Stimulated activated CD8-positive, alpha-beta memory T cell treated with anti-CD3 and anti-CD28 coated beads, Interleukin-15, amount 100 ng/mL, for 24 hours (primary cell): ENCODE measurements at regions not wholly inside any gene's neighbourhood (a gene's known extent, or its start where the extent isn't known, plus 50 kb on each side); places are given as distances from the start of the nearest gene placed in this dataset.

Experiments
- DNase-seq: peaks from one replicate; pipeline ENCODE4 v3.0.0-alpha.2; 2020; ENCODE audit warnings: low read depth

DNA sequence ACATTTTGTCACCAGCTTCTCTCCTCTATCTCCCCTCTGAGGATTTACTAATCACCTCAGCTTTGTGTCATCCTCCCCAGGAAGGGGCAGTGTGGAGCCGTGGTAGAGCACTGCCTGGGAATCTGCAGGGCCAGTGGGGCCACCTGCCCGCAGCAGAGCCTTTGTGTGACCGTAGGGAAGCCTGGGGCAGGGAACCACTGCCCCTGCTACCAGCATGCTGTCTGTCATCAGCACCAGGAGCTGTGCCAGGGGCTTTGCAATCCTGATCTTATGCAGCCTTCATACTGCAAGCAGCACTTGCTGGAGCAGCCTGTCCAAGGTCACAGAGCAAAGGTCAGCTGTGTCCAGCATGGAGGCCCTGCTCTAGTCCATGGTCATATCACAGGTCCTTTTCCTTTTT lies 170.2 kb upstream of the IL12A start:
- DNase-seq: no peak

- no peak for DNase-seq
Measured at GRCh38 chr3:159818997-159819500, 169.6 kb upstream of the IL12A start.

DNA sequence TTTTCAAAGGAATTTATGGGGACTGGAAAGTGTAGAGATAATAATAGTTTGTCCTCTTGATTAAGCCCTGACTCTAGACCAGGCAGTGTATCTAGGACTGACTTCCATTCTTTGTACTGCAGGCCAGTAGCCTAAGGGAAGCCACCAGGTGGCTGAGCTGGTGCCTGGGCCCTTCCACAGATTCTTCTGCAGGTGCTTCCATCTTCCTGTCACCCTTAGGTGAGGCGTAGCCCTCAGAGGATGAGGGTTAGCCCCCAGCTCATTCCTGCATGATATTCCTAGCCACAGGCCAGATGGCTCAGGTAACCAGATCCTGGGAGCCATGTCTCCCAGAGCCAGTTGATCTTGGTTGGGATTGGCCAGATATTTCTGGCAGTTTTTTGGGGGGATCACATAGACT lies 169.0 kb upstream of the IL12A start:
- no peak for DNase-seq

DNA sequence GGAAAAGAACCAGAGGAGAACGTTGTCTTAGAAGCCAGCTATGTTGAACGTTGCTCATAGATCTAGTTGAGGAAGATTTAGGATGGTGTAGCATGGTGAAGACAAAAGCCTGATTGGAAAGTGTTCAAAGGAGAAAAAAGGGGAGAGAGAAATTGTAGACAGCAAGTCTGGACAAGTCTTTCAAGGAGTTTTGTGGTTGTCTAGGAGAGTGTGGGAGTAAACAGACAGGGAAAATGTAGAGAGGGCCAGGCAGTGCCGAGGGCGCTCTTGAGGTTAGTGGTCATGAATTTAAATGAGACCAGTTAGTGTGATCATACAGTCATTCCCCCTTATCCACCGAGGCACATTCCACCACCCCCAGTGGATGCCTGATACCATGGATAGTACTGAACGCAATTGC lies 167.5 kb upstream of the IL12A start:
- no peak for DNase-seq

DNA sequence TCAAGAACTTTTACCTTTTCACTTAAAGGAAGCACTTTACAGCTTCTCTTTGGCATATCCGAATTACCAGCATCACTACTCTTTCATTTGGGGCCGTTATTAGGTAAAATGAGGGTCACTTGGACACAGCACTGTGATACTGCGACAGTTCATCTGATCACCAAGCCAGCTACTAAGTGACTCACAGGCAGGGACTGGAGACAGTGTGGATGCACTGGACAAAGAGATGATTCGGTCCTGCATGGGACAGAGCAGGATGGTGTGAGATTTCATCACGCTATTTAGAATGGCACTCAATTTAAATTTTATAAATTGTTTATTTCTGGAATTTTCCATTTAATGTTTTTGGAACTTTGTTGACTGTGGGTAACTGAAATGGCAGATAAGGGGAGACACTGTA lies 166.9 kb upstream of the IL12A start:
- DNase-seq: no peak

DNA sequence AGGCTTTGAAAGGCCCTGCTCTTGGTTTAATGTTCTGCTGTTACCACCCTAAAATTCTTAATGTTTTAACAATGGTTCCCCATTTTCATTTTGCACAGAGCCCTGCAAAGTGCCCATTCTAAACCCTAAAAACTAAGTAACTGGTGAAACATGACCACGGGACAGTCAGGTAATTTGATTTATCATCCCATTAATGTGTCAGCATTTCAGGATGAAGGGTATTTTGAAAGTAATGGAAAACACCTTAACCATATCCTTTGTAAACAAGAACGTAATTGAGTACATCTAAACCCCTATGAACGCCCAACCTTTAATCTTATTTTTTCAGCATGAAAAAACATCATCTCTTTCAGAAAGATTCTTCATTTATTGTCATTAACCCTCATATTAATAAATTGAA lies 164.9 kb upstream of the IL12A start:
- DNase-seq: no peak

DNA sequence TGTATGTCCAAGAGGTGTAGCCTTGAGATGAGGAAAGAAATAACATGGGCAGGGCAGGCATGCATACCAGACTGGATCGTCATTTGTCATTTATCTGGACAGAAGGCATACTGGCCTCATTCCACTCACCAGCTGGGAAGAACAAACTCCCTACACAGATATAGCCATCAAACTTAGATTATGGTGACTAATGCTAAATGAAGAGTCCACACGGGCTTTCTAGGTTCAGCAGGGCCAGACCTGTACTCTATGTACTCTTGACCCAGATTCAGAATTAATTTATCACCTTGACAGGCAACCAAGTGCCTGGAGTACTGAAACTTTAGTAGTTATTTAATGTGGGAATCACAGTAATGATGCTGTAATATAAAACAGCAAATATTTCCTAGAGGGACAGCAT lies 164.3 kb upstream of the IL12A start:
- no peak for DNase-seq

DNA sequence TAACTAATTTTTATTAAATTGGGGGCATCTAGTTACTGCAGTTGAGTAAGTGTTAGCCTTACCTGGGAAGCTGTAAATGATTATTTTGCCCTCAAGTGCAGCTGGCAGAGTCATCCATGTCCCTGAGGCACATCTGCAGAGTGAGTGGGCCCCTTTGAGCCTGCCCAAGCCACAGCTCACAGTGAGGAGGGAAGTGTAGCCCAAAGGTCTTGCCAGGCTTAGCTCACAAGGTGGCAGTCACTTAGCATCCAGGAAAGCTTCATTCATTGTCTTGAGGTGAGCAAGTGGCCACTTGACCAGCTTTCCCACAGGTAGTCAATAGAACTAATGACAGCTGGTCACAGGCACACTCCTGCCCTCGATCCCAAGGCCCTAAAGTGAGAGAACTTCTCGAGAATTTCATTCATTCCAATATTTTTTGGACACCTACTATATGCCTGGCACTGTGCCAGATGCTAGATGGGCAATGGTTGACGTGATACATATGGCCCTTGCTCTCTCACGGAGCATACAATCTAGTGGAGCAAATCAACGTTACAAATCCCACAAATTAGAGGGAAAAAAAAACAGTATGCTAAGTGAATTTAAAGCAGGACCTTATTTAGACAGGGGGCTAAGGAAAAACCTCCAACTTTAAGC lies 163.3 kb upstream of the IL12A start:
- DNase-seq: no peak

GRCh38 chr3:159828542-159828943 lies 160.1 kb upstream of the IL12A start:
- DNase-seq: no peak

- no peak for DNase-seq
Measured at GRCh38 chr3:159829056-159829455, 159.6 kb upstream of the IL12A start.

GRCh38 chr3:159829539-159830227 lies 159.0 kb upstream of the IL12A start:
- DNase-seq: no peak

DNA sequence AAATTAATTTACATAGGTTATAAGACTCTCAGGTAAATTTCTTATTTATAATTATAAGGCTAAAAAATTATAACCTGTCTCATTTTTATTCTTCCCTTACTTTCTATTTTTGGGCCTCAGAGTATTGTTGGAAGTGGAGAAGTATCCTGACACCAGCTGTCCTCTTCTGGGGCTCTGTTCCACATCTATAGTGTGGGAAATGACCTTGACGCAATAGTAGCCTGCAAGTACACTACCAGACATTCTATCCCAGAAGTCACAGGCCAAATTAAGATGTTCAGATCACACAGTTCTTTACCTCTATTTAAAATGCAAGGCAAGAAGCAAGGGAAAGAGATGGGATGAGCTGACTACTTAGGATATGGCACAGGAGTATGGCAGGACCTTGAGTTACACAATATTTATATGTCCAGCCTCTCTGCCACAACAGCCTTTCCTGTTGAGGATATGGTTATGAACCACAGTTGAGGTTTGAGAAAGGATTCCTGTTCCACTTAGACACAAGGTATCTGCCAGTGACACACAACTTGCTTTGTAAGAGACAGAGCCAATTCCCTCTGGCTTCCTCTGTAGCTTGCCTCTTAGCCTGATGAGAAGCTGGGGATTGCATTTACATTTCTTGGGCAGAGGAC lies 158.0 kb upstream of the IL12A start:
- no peak for DNase-seq

- DNase-seq: no peak
Measured at GRCh38 chr3:159831466-159831865, 157.2 kb upstream of the IL12A start.

DNA sequence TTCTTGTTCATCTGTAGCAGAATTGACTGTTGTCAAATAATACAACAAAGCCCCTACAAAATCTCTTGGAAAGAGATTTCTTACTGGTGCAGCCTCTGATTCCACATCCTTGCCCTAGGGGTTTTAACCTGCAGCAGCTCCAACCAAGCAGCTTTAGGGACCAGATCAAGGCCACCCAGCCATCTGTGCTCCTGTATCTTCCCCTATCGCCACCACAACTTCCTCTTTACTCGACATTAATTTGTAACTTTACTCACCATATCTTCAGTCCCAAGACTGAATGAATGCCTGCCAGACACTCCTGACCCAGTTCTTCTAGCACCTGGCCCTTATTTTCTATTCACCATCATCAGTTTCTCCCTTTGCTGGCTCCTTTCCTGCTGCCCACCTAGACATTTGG lies 156.6 kb upstream of the IL12A start:
- DNase-seq: no peak

- no peak for DNase-seq
Measured at GRCh38 chr3:159835126-159835525, 153.5 kb upstream of the IL12A start.

- DNase-seq: no peak
Measured at GRCh38 chr3:159837725-159838124, 150.9 kb upstream of the IL12A start.

DNA sequence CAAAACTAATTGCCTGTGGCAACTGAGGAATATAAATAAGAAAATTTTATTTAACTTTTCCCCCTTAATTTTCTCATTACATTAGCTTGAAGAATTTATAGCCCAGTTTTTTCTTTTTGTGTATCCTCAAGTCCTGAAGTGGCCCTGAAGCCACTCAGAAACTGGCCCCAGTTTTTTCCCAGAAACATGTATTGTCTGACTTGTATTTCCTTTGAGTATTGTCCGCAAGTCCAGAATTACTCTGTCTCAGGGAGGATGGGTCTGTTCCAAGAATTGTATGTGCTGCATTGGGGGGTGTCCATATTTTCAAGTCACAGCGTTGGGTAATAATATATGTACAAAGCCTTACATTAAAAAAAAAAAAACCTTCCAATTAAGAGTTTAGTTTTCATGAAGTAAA lies 149.7 kb upstream of the IL12A start:
- DNase-seq: no peak

GRCh38 chr3:159839561-159840379 lies 148.9 kb upstream of the IL12A start, which contains the start of gene SCHIP1:
SCHIP1 (plus strand) TSS chr3:159839861.
- DNase-seq: no peak

GRCh38 chr3:159840703-159841299 lies 147.8 kb upstream of the IL12A start:
- DNase-seq: no peak

DNA sequence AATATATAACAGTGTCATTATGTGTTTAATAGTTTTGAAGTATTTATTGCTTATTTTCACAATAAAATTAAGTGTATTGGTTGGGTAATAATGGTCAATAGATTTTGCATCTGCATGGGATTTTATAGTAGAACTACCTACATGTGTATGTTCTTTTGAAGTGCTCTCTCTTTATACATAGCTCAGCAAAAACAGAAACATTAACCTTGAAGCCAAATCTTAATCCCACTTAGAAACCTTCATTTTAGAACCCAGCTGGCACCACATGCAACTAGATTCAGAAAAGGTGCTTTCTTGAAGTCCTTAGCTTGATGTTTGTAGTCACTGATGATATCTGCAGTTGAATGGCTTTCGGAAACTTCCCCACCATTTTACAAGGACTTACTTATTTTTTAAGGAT lies 146.9 kb upstream of the IL12A start:
- DNase-seq: no peak

GRCh38 chr3:159843840-159844730 lies 144.6 kb upstream of the IL12A start:
- DNase-seq: no peak
